Right lobe of liver (tissue), 4 donors: ENCODE measurements at regions not wholly inside any gene's neighbourhood (a gene's known extent, or its start where the extent isn't known, plus 50 kb on each side); places are given as distances from the start of the nearest gene placed in this dataset.

Experiments used
- POLR2A ChIP-seq: fragments of 450-650 bp; IDR thresholded peaks from one replicate; pipeline ENCODE4 v1.6.1; 2017; ENCODE audit warnings: antibody characterized with exemption, mild to moderate bottlenecking
- TF ChIP-seq, protein P1 (sequence below), 4 donors: fragments of 200-600 bp in 3 of 4; fragments of 450-650 bp in 1 of 4; IDR thresholded peaks; one replicate each; pipeline versions ENCODE4 v1.5.1 to v1.8.0; 2016 to 2022; ENCODE audit warnings: antibody characterized with exemption in 4 of 4, mild to moderate bottlenecking in 2 of 4
- donor health status: DM: no; HTN: no; CAD: no.
- donor health status: DM: no; HTN: no; CAD: no.
- donor health status: DM: no; HTN: yes; CAD: no.

DNA sequence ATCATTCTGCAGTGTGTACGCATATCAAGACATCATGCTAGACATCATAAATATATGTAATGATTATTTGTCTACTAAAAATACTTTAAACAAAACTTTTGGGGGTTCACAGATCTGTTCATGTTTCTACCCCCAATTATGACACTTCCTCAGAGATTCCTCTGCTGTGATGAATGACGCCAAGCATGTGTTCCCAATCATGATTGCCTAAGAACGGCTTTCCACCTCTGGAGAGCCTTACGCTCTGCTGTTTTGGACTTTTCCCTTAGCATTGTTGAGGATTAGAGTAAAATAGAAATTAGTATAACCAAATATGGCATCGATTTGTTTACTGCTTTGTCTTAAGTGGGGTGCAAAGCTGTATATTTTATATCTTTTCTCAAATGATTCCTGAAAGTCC is 236.3 kb upstream of the IGFBP3 start:
- TF ChIP-seq POLR2A, result no peak
- TF ChIP-seq, protein P1, sequence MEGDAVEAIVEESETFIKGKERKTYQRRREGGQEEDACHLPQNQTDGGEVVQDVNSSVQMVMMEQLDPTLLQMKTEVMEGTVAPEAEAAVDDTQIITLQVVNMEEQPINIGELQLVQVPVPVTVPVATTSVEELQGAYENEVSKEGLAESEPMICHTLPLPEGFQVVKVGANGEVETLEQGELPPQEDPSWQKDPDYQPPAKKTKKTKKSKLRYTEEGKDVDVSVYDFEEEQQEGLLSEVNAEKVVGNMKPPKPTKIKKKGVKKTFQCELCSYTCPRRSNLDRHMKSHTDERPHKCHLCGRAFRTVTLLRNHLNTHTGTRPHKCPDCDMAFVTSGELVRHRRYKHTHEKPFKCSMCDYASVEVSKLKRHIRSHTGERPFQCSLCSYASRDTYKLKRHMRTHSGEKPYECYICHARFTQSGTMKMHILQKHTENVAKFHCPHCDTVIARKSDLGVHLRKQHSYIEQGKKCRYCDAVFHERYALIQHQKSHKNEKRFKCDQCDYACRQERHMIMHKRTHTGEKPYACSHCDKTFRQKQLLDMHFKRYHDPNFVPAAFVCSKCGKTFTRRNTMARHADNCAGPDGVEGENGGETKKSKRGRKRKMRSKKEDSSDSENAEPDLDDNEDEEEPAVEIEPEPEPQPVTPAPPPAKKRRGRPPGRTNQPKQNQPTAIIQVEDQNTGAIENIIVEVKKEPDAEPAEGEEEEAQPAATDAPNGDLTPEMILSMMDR (IDR thresholded peaks at IDR 0.05), result no peak
